ENCODE measurements at regions not wholly inside any gene's neighbourhood (a gene's known extent, or its start where the extent isn't known, plus 50 kb on each side); places are given as distances from the start of the nearest gene placed in this dataset.

DNA sequence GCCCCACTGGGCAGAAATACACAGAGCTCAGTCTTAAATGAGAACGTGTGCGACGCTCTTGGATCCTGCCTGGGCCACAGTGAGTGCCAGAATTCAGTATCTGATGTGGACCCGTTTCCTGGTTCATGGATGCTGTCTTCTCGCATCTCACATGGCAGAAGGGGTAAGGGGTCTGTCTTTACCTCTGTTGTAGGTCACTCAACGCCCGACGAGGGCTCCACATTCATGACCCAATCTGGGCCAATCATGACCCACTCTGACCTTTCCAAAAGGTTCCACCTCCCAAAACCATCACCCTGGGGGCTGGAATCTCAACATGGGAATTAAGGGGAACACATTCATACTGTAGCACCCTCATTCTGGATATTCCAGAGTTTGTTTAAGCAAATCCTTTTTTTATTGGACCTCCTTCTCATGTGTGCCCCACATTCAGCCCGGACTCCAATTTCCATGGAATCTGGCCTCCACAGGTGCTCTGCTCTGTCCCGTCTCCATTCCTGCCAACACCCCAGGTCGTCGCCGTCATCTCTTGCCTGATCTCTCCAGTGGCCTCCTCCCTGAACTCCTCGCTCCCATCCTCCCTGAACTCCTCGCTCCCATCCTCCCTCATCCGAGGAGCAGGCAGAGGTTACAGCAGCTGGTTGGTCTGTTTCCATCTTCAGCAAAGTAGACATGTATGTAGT lies 78.9 kb upstream of the OTOS start:
- no peaks in the 10 kb centered on the region for H3K9me3 Mint-ChIP-seq
- H3K4me3 Mint-ChIP-seq, result no peak overlapping the region
- DNase-seq, result no peak
- TF ChIP-seq, protein P1, sequence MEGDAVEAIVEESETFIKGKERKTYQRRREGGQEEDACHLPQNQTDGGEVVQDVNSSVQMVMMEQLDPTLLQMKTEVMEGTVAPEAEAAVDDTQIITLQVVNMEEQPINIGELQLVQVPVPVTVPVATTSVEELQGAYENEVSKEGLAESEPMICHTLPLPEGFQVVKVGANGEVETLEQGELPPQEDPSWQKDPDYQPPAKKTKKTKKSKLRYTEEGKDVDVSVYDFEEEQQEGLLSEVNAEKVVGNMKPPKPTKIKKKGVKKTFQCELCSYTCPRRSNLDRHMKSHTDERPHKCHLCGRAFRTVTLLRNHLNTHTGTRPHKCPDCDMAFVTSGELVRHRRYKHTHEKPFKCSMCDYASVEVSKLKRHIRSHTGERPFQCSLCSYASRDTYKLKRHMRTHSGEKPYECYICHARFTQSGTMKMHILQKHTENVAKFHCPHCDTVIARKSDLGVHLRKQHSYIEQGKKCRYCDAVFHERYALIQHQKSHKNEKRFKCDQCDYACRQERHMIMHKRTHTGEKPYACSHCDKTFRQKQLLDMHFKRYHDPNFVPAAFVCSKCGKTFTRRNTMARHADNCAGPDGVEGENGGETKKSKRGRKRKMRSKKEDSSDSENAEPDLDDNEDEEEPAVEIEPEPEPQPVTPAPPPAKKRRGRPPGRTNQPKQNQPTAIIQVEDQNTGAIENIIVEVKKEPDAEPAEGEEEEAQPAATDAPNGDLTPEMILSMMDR (IDR thresholded peaks at IDR 0.05), result no peak
- H3K36me3 Mint-ChIP-seq (ENCODE audit: low read depth), result no peaks in the 10 kb centered on the region
- H3K27ac Mint-ChIP-seq, result no peak overlapping the region
- H3K27me3 Mint-ChIP-seq (ENCODE audit: insufficient read depth), result peaks cover 15% of the 10 kb centered on the region
- peaks cover 34% of the 10 kb centered on the region for H3K4me1 Mint-ChIP-seq (ENCODE audit: low read depth)

DNA sequence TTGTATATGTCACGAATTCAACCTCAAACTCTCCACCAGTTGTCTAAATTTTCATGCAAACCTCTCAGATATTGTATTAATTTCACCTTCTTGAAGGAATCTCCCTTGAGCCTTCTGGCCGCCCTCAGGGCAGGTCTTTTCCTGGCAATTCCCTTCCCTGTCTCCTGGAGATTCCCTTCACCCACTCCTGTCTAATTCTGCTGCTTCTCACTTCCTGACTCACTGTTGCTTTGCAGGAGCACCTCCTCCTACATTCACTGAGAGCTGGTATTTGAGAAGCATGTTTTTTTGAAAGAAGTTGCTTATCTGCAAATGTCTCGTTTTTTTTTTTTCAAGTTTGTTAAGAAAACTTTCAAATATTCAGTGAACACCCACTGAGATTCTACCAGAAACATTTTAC lies 79.9 kb upstream of the OTOS start:
- H3K4me1 Mint-ChIP-seq (ENCODE audit: low read depth), result peaks cover 44% of the 10 kb centered on the region
- no peaks in the 10 kb centered on the region for H3K9me3 Mint-ChIP-seq
- TF ChIP-seq, protein P1 (IDR thresholded peaks at IDR 0.05), result no peak
- H3K4me3 Mint-ChIP-seq, result peak overlapping the region; percentile 5; the same call in 1 of the 2 replicates
- peak overlapping the region; percentile 11; the same call in 1 of the 2 replicates for H3K27ac Mint-ChIP-seq
- peak; percentile 59 for DNase-seq
- H3K27me3 Mint-ChIP-seq (ENCODE audit: insufficient read depth), result peaks cover 9% of the 10 kb centered on the region
- no peaks in the 10 kb centered on the region for H3K36me3 Mint-ChIP-seq (ENCODE audit: low read depth)

DNA sequence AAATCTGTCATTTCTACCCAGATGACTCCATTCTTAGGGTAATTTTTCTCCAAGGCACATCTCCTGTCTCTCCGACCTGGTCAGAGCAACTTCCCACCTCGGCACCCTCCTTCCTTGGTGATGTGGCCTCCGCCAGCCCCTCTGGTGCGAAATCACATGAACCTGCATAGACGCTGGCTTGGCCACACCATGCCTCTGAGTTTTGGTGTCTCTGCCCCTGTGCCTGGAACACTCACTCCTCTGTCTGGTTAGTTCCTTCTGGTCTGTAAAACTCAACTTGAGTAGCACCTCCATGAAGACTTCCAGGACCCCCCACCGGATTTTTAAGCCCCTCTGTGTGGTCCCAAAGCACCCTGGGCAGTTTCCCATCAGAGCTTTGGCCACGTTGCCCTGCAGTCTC lies 83.2 kb upstream of the OTOS start:
- Mint-ChIP-seq H3K27me3 (ENCODE audit: insufficient read depth) (peaks cover 4% of the 10 kb centered on the region), H3K4me1 (ENCODE audit: low read depth) (peaks cover 51% of the 10 kb centered on the region), H3K27ac (no peak overlapping the region), H3K36me3 (ENCODE audit: low read depth) (peaks cover 4% of the 10 kb centered on the region; the same call in 1 of the 2 replicates), H3K9me3 (peaks cover 5% of the 10 kb centered on the region), H3K4me3 (no peak overlapping the region)
- no peak for DNase-seq
- TF ChIP-seq, protein P1 (IDR thresholded peaks at IDR 0.05), result no peak

DNA sequence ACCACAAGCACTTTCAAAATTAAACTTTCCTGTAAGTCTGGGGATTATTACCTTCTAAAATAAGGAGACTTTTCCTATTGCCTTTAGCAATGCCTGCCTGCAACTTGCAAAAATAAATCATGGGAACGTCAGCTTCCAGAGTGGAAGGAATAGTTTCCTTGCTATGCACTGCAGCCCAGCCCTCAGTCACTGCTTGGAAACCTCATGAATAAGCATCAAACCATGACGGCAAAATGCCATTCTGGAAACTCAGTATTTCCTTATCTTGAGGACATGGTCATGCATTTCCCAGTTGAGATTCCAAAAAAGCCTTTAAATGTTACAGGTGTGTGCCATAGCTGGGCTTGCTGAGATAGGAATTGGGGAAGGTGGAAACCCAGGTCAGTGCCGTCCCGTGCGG lies 84.2 kb upstream of the OTOS start:
- H3K4me3 Mint-ChIP-seq, result peak overlapping the region; percentile 44
- peak overlapping the region; percentile 64 for H3K27ac Mint-ChIP-seq
- H3K27me3 Mint-ChIP-seq (ENCODE audit: insufficient read depth), result peaks cover 3% of the 10 kb centered on the region
- H3K4me1 Mint-ChIP-seq (ENCODE audit: low read depth), result peaks cover 53% of the 10 kb centered on the region
- TF ChIP-seq, protein P1 (IDR thresholded peaks at IDR 0.05), result no peak
- peak; percentile 83 for DNase-seq
- peaks cover 15% of the 10 kb centered on the region for H3K9me3 Mint-ChIP-seq
- peaks cover 14% of the 10 kb centered on the region for H3K36me3 Mint-ChIP-seq (ENCODE audit: low read depth)

DNA sequence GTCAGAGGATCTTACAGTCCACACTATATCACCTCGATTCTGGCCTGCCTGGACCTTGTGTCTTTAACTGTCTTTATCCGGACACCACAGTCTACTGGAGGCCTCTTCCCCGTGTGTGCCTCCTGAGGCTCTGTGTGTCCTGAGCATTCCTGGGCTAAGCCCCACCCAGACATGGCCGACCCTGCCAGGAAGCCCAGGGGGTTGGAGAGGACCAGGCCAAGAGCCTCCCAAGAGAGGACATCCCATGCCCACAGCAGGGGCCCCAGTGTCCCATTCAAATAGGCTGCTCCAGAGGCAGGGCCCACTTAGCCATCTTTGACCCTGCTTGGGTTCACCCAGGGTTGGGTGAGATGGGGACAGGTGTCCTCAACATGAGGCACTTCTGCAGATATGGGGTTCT lies 84.7 kb upstream of the OTOS start:
- no peak overlapping the region; the same call in 1 of the 2 replicates for H3K4me3 Mint-ChIP-seq

More for the DNA sequence above, 84.7 kb upstream of the OTOS start:
- H3K4me1 Mint-ChIP-seq (ENCODE audit: low read depth), result peaks cover 52% of the 10 kb centered on the region
- peak overlapping the region; percentile 64 for H3K27ac Mint-ChIP-seq
- TF ChIP-seq, protein P1 (IDR thresholded peaks at IDR 0.05), result no peak
- peaks cover 19% of the 10 kb centered on the region for H3K9me3 Mint-ChIP-seq
- H3K27me3 Mint-ChIP-seq (ENCODE audit: insufficient read depth), result peaks cover 1% of the 10 kb centered on the region
- no peak for DNase-seq
- H3K36me3 Mint-ChIP-seq (ENCODE audit: low read depth), result peaks cover 19% of the 10 kb centered on the region
